H1 (cell line): ENCODE measurements at regions not wholly inside any gene's neighbourhood (a gene's known extent, or its start where the extent isn't known, plus 50 kb on each side); places are given as distances from the start of the nearest gene placed in this dataset.

Experiments used
- CTCF ChIA-PET: fragments of 300-600 bp; sonication (Branson Sonifier 250); formaldehyde crosslinking; loops from one replicate; lab custom pipeline; 2021; ENCODE audit not compliant: partially characterized antibody; lab: Charles Lee
- POLR2A ChIA-PET: fragments of 300-600 bp; sonication (Branson Sonifier 250); formaldehyde crosslinking; loops from one replicate; lab custom pipeline; 2021; ENCODE audit warnings: inconsistent platforms; ENCODE audit not compliant: partially characterized antibody; lab: Charles Lee
- DNase-seq, 2 experiments: peaks; one replicate each; pipeline versions ENCODE4 v3.0.0 to v3.0.0-alpha.2; 2010 to 2022; ENCODE audit warnings: low spot score in 2 of 2, low read depth in 1 of 2, mixed read lengths in 1 of 2
- FAIRE-seq: peaks from 2 replicates; lab custom pipeline; 2011; peaks lifted over from hg19 to GRCh38; lab: Jason Lieb, UNC
- H2AFZ ChIP-seq: 2 replicates; pipeline ENCODE4 v1.8.1; 2012; ENCODE audit warnings: low read length, inconsistent platforms
- H2AK5ac ChIP-seq: 2 replicates; pipeline ENCODE4 v1.6.1; 2013; ENCODE audit warnings: low read depth, low read length
- H2BK120ac ChIP-seq: replicated peaks from 2 replicates; pipeline ENCODE3; 2013; ENCODE audit warnings: low read depth, low read length, inconsistent platforms
- H2BK12ac ChIP-seq: 2 replicates; pipeline ENCODE4 v1.6.1; 2013; ENCODE audit warnings: low read depth, low read length
- H2BK15ac ChIP-seq: 2 replicates; pipeline ENCODE4 v1.6.1; 2013; ENCODE audit warnings: low read length
- H2BK20ac ChIP-seq: 2 replicates; pipeline ENCODE4 v1.6.1; 2013; ENCODE audit warnings: low read length
- H2BK5ac ChIP-seq: 2 replicates; pipeline ENCODE4 v1.6.1; 2013; ENCODE audit warnings: low read depth, low read length
- H3K14ac ChIP-seq: 2 replicates; pipeline ENCODE4 v1.6.1; 2013; ENCODE audit warnings: inconsistent platforms; ENCODE audit not compliant: insufficient read length
- H3K18ac ChIP-seq: 2 replicates; pipeline ENCODE4 v1.6.1; 2013; ENCODE audit warnings: low read length; ENCODE audit errors: extremely low read depth
- H3K23ac ChIP-seq: 2 replicates; pipeline ENCODE4 v1.6.1; 2013; ENCODE audit warnings: inconsistent platforms; ENCODE audit not compliant: insufficient read length
- H3K23me2 ChIP-seq: 2 replicates; pipeline ENCODE4 v1.6.1; 2013; ENCODE audit warnings: low read depth, low read length
- H3K27ac ChIP-seq: 2 replicates; pipeline ENCODE4 v1.6.1; 2011; ENCODE audit warnings: low read depth, low read length, inconsistent platforms
- H3K27me3 ChIP-seq, 4 experiments: replicated peaks in 1 of 4; 1 replicate in 1 of 4; 2 replicates in 3 of 4; pipeline versions ENCODE4 v1.6.1 to v1.8.1; 2011 to 2013; ENCODE audit warnings: low read length in 3 of 4, mild to moderate bottlenecking in 3 of 4, inconsistent platforms in 2 of 4, mixed read lengths in 2 of 4, moderate library complexity in 1 of 4; ENCODE audit not compliant: control insufficient read depth in 3 of 4, insufficient read depth in 3 of 4; ENCODE audit errors: extremely low read depth in 1 of 4
- H3K36me3 ChIP-seq, 4 experiments: 2 replicates each; pipeline versions ENCODE4 v1.6.1 to v1.8.1; 2011 to 2013; ENCODE audit warnings: mild to moderate bottlenecking in 4 of 4, low read length in 3 of 4, moderate library complexity in 2 of 4, control low read depth in 1 of 4, inconsistent platforms in 1 of 4; ENCODE audit not compliant: insufficient read depth in 4 of 4, control insufficient read depth in 2 of 4
- H3K4ac ChIP-seq: replicated peaks from 2 replicates; pipeline ENCODE3; 2013; ENCODE audit warnings: low read length, low read depth, mixed read lengths, inconsistent platforms; ENCODE audit not compliant: insufficient read length
- H3K4me1 ChIP-seq, 4 experiments: replicated peaks in 1 of 4; 1 replicate in 1 of 4; 2 replicates in 3 of 4; pipeline versions ENCODE4 v1.6.1 to v1.8.1; 2011 to 2013; ENCODE audit warnings: low read length in 3 of 4, inconsistent platforms in 2 of 4, mixed read lengths in 1 of 4; ENCODE audit not compliant: insufficient read depth in 4 of 4, control insufficient read depth in 3 of 4
- H3K4me2 ChIP-seq, 2 experiments: 2 replicates each; pipeline versions ENCODE4 v1.6.1 to v1.8.1; 2011 to 2013; ENCODE audit warnings: low read depth in 2 of 2, low read length in 2 of 2, control low read depth in 1 of 2, inconsistent platforms in 1 of 2, mild to moderate bottlenecking in 1 of 2; ENCODE audit not compliant: insufficient read depth in 1 of 2
- H3K4me3 ChIP-seq, 4 experiments: fragments of 200-600, 300-600 bp in 1 of 4; sonication (generic), shearing (Covaris generic), sonication (Bioruptor Twin) in 1 of 4; 2 replicates each; pipeline versions ENCODE4 v1.5.1 to v1.8.1; 2011 to 2016; ENCODE audit warnings: low read length in 4 of 4, low read depth in 3 of 4, control low read depth in 2 of 4, inconsistent platforms in 2 of 4, mild to moderate bottlenecking in 2 of 4, mixed read lengths in 1 of 4, moderate library complexity in 1 of 4; ENCODE audit not compliant: insufficient read depth in 2 of 4; ENCODE audit errors: extremely low read depth in 1 of 4
- H3K56ac ChIP-seq: replicated peaks from 2 replicates; pipeline ENCODE3; 2013; ENCODE audit warnings: low read depth, mild to moderate bottlenecking, mixed read lengths, low read length, inconsistent platforms; ENCODE audit not compliant: insufficient read length
- H3K79me1 ChIP-seq: 2 replicates; pipeline ENCODE4 v1.6.1; 2013; ENCODE audit warnings: low read depth, low read length, control low read depth
- H3K79me2 ChIP-seq, 2 experiments: 2 replicates each; pipeline versions ENCODE4 v1.6.1 to v1.8.1; 2012 to 2013; ENCODE audit warnings: low read length in 2 of 2, mild to moderate bottlenecking in 2 of 2, inconsistent platforms in 1 of 2; ENCODE audit not compliant: insufficient read depth in 2 of 2, control insufficient read depth in 1 of 2
- H3K9ac ChIP-seq, 4 experiments: replicated peaks in 1 of 4; 1 replicate in 1 of 4; 2 replicates in 3 of 4; pipeline versions ENCODE4 v1.6.1 to v1.8.1; 2011 to 2013; ENCODE audit warnings: low read depth in 3 of 4, low read length in 3 of 4, control low read depth in 2 of 4, mild to moderate bottlenecking in 2 of 4, moderate library complexity in 2 of 4, inconsistent platforms in 1 of 4; ENCODE audit errors: extremely low read depth in 1 of 4
- H3K9me3 ChIP-seq, 2 experiments: 2 replicates each; pipeline versions ENCODE4 v1.6.1 to v1.8.1; 2012 to 2013; ENCODE audit warnings: mild to moderate bottlenecking in 2 of 2, moderate library complexity in 2 of 2, control low read depth in 1 of 2, inconsistent platforms in 1 of 2, low read depth in 1 of 2, low read length in 1 of 2, mixed read lengths in 1 of 2; ENCODE audit not compliant: insufficient read depth in 2 of 2
- H4K20me1 ChIP-seq, 2 experiments: replicated peaks in 1 of 2; 2 replicates each; pipeline versions ENCODE3 to v1.8.1; 2011 to 2013; ENCODE audit warnings: inconsistent platforms in 2 of 2, low read length in 2 of 2, mild to moderate bottlenecking in 1 of 2; ENCODE audit not compliant: insufficient read depth in 2 of 2, control insufficient read depth in 1 of 2
- H4K5ac ChIP-seq: 2 replicates; pipeline ENCODE4 v1.6.1; 2013; ENCODE audit warnings: low read length, low read depth, mixed read lengths, inconsistent platforms; ENCODE audit not compliant: insufficient read length
- H4K8ac ChIP-seq: 2 replicates; pipeline ENCODE4 v1.8.0; 2013; ENCODE audit warnings: mild to moderate bottlenecking, moderate library complexity, low read length, inconsistent platforms; ENCODE audit not compliant: insufficient read depth; ENCODE audit errors: extremely low read depth
- H4K91ac ChIP-seq: replicated peaks from 2 replicates; pipeline ENCODE3; 2013; ENCODE audit warnings: low read length, mixed read lengths, inconsistent platforms; ENCODE audit not compliant: insufficient read length
- BCL11A ChIP-seq, 2 experiments: IDR thresholded peaks; one replicate each; pipeline ENCODE4 v1.6.1; 2011; ENCODE audit warnings: low read depth in 2 of 2, low read length in 2 of 2, mild to moderate bottlenecking in 2 of 2
- BRCA1 ChIP-seq: IDR thresholded peaks from 2 replicates; pipeline ENCODE4 v1.6.1; 2012; ENCODE audit warnings: low read depth, low read length, improper control_type of control experiment
- CBX5 ChIP-seq: fragments of 300-800, 300-1000 bp; sonication (generic); IDR thresholded peaks from 2 replicates; pipeline ENCODE4 v1.7.1; 2016; ENCODE audit warnings: antibody characterized with exemption, low read length, low read depth
- CREB1 ChIP-seq: IDR thresholded peaks from 2 replicates; pipeline ENCODE4 v1.6.1; 2012; ENCODE audit warnings: inconsistent platforms
- CTCF ChIP-seq, 3 experiments: IDR thresholded peaks; 1 replicate in 2 of 3; 2 replicates in 1 of 3; pipeline versions ENCODE4 v1.5.1 to v1.6.1; 2011; ENCODE audit warnings: low read length in 3 of 3, mild to moderate bottlenecking in 3 of 3, inconsistent platforms in 2 of 3, low read depth in 1 of 3, moderate library complexity in 1 of 3; ENCODE audit not compliant: insufficient read depth in 1 of 3; ENCODE audit errors: control extremely low read depth in 1 of 3
- HDAC2 ChIP-seq, 2 experiments: fragments of 300-600 bp in 1 of 2; sonication (generic) in 1 of 2; IDR thresholded peaks; 2 replicates each; pipeline ENCODE4 v1.6.1; 2011 to 2012; ENCODE audit warnings: low read depth in 2 of 2, low read length in 2 of 2, mild to moderate bottlenecking in 2 of 2, moderate library complexity in 2 of 2, borderline replicate concordance in 1 of 2, inconsistent platforms in 1 of 2
- MAFK ChIP-seq: IDR thresholded peaks from 2 replicates; pipeline ENCODE4 v1.6.1; 2012; ENCODE audit warnings: low read depth, mild to moderate bottlenecking, improper control_type of control experiment, low read length
- NRF1 ChIP-seq: IDR thresholded peaks from 2 replicates; pipeline ENCODE4 v1.6.1; 2011; ENCODE audit warnings: mild to moderate bottlenecking, low read depth, low read length, improper control_type of control experiment
- RNF2 ChIP-seq: fragments of 200-900, 300-1000 bp; sonication (generic); IDR thresholded peaks from 2 replicates; pipeline ENCODE4 v1.7.1; 2016; ENCODE audit warnings: borderline replicate concordance, low read depth, mild to moderate bottlenecking, antibody characterized with exemption, low read length; ENCODE audit not compliant: poor library complexity, severe bottlenecking; ENCODE audit errors: missing control alignments
- SIRT6 ChIP-seq: IDR thresholded peaks from one replicate; pipeline ENCODE4 v1.7.1; 2012; ENCODE audit warnings: low read length, inconsistent platforms
- SUZ12 ChIP-seq: fragments of 200-600 bp; sonication (generic); IDR thresholded peaks from 2 replicates; pipeline ENCODE4 v1.6.1; 2012; ENCODE audit warnings: mild to moderate bottlenecking, inconsistent platforms, low read length, moderate library complexity, mixed read lengths
- TBP ChIP-seq: IDR thresholded peaks from 2 replicates; pipeline ENCODE4 v1.6.1; 2011; ENCODE audit warnings: low read depth, low read length, improper control_type of control experiment
- TCF12 ChIP-seq: IDR thresholded peaks from 2 replicates; pipeline ENCODE4 v1.6.1; 2011; ENCODE audit warnings: low read depth, mild to moderate bottlenecking, low read length
- WGBS, 2 experiments: shearing (Covaris generic) in 1 of 2; methylation state at CpG; one replicate each; pipeline versions ENCODE4 v1.1.6 to v1.1.7; 2013 to 2015; ENCODE audit warnings: low lambda C conversion rate in 2 of 2, mixed read lengths in 2 of 2, inconsistent platforms in 1 of 2, low coverage in 1 of 2, missing lambda C conversion rate in 1 of 2; ENCODE audit not compliant: insufficient replicate concordance in 2 of 2, insufficient coverage in 1 of 2, insufficient read length in 1 of 2; ENCODE audit errors: extremely low coverage in 1 of 2, missing lambda C conversion rate in 1 of 2; 5-methylcytosine and 5-hydroxymethylcytosine counted together

GRCh38 chr6:6402591-6402990 is 82.1 kb upstream of the F13A1 start:
- H3K4ac ChIP-seq = no peak overlapping the region
- TF ChIP-seq BCL11A (IDR thresholded peaks at IDR 0.05; ENCODE audit: low read depth in 2 of 2, low read length in 2 of 2) (no peak), HDAC2 (IDR thresholded peaks at IDR 0.05; ENCODE audit: borderline replicate concordance in 1 of 2, low read depth in 2 of 2, low read length in 2 of 2) (no peak), MAFK (no peak), TCF12 (no peak), SIRT6 (no peak), TBP (no peak), CTCF (IDR thresholded peaks at IDR 0.05; ENCODE audit: control extremely low read depth in 1 of 3, insufficient read depth in 1 of 3, low read depth in 1 of 3, low read length in 3 of 3) (no peak), RNF2 (no peak), BRCA1 (no peak), CREB1 (no peak), NRF1 (no peak), SUZ12 (no peak), CBX5 (no peak)

More at GRCh38 chr6:6402591-6402990, 82.1 kb upstream of the F13A1 start:
- H3K4me3 ChIP-seq = no peak overlapping the region
- H4K8ac ChIP-seq = no peak overlapping the region
- H2BK20ac ChIP-seq = no peak overlapping the region
- H3K27ac ChIP-seq = no peak overlapping the region
- H4K91ac ChIP-seq = no peak overlapping the region
- FAIRE-seq = no peak
- H3K56ac ChIP-seq = no peak overlapping the region
- no peaks in the 10 kb centered on the region for H3K79me1 ChIP-seq
- no peaks in the 10 kb centered on the region for H4K20me1 ChIP-seq
- no peaks in the 10 kb centered on the region for H3K27me3 ChIP-seq
- H3K23ac ChIP-seq = no peak overlapping the region
- ChIA-PET POLR2A (no interaction called here), CTCF (no interaction called here)
- no peak overlapping the region for H2BK120ac ChIP-seq
- no peak overlapping the region for H4K5ac ChIP-seq
- H2AFZ ChIP-seq = no peak overlapping the region
- no peaks in the 10 kb centered on the region for H3K4me1 ChIP-seq
- H3K36me3 ChIP-seq = no peaks in the 10 kb centered on the region
- no peak for DNase-seq
- 86% methylated on average over 6 of the region's 6 CpGs; no CpG with 5 or more reads in 1 of the 2 experiments for WGBS, 2 experiments
- H3K14ac ChIP-seq = no peak overlapping the region
- H3K18ac ChIP-seq = no peak overlapping the region
- H2BK12ac ChIP-seq = no peak overlapping the region
- H3K23me2 ChIP-seq = no peaks in the 10 kb centered on the region
- H3K9ac ChIP-seq = no peak overlapping the region
- H2BK15ac ChIP-seq = no peak overlapping the region
- H3K4me2 ChIP-seq = no peak overlapping the region
- H2BK5ac ChIP-seq = no peak overlapping the region
- H3K79me2 ChIP-seq = no peaks in the 10 kb centered on the region
- no peaks in the 10 kb centered on the region for H3K9me3 ChIP-seq
- H2AK5ac ChIP-seq = no peak overlapping the region
